HCT116 (cell line): ENCODE measurements at regions not wholly inside any gene's neighbourhood (a gene's known extent, or its start where the extent isn't known, plus 50 kb on each side); places are given as distances from the start of the nearest gene placed in this dataset.

Experiments
- ATAC-seq: fragments of 200-7000 bp; cut with Tn5 transposase; 2 replicates; pipeline ENCODE4 v1.9.1; 2020; ENCODE audit warnings: mild to moderate bottlenecking, moderate library complexity
- BruUV-seq: library from RNA; stranded (reverse); fragments of 400-500 nt; replicated peaks from 2 replicates; lab custom pipeline; 2021; lab: Mats Ljungman, UMichigan
- CTCF ChIA-PET: fragments of 300-600 bp; sonication (Branson Sonifier 250); formaldehyde crosslinking; loops from one replicate; lab custom pipeline; 2021; ENCODE audit warnings: antibody characterized with exemption; lab: Charles Lee
- POLR2A ChIA-PET: fragments of 300-600, 350-600 bp; sonication (Branson Sonifier 250); formaldehyde crosslinking; loops from one replicate; lab custom pipeline; 2021; ENCODE audit warnings: antibody characterized with exemption; lab: Charles Lee
- RAD21 ChIA-PET, 2 experiments: fragments of 300-600 bp; sonication (Branson Sonifier 250); formaldehyde crosslinking; loops; one replicate each; lab custom pipeline; 2023; ENCODE audit warnings: low total read pairs in 2 of 2; ENCODE audit not compliant: uncharacterized antibody in 2 of 2, unreplicated experiment in 2 of 2, low non-redundant PET in 1 of 2; lab: Charles Lee
- DNase-seq: peaks from one replicate; pipeline ENCODE4 v3.0.0-alpha.2; 2010; ENCODE audit warnings: low read depth, low spot score
- H2AFZ ChIP-seq: fragments of 200-600 bp; shearing (Covaris generic), sonication (generic); 2 replicates; pipeline ENCODE4 v1.6.1; 2017; ENCODE audit warnings: low read depth, mixed run types, mixed read lengths, antibody characterized with exemption, low read length; ENCODE audit not compliant: poor library complexity, severe bottlenecking
- H3K27ac ChIP-seq: 2 replicates; pipeline ENCODE4 v1.5.1; 2012; ENCODE audit warnings: low read depth, low read length
- H3K27me3 ChIP-seq: fragments of 200-600 bp; sonication (generic); 2 replicates; pipeline ENCODE4 v1.6.1; 2016; ENCODE audit warnings: mixed run types, low read length, mixed read lengths; ENCODE audit not compliant: insufficient read depth
- H3K36me3 ChIP-seq, 2 experiments: fragments of 200-500 bp in 1 of 2; fragments of 200-600 bp in 1 of 2; sonication (Bioruptor generic) in 1 of 2; sonication (generic) in 1 of 2; 2 replicates each; pipeline versions ENCODE4 v1.5.1 to v1.6.1; 2014 to 2016; ENCODE audit warnings: low read length in 2 of 2, inconsistent platforms in 1 of 2, mixed read lengths in 1 of 2, mixed run types in 1 of 2; ENCODE audit not compliant: insufficient read depth in 2 of 2, control insufficient read depth in 1 of 2
- H3K4me1 ChIP-seq, 2 experiments: fragments of 200-600 bp in 1 of 2; sonication (generic) in 1 of 2; 2 replicates each; pipeline versions ENCODE4 v1.5.1 to v1.6.1; 2012 to 2017; ENCODE audit warnings: low read length in 2 of 2, inconsistent platforms in 1 of 2, mild to moderate bottlenecking in 1 of 2, mixed read lengths in 1 of 2, mixed run types in 1 of 2, moderate library complexity in 1 of 2; ENCODE audit not compliant: insufficient read depth in 2 of 2, control insufficient read depth in 1 of 2
- H3K4me2 ChIP-seq: fragments of 200-600 bp; sonication (generic); 2 replicates; pipeline ENCODE4 v1.6.1; 2017; ENCODE audit warnings: mixed run types, low read length, mixed read lengths
- H3K4me3 ChIP-seq, 2 experiments: fragments of 200-600 bp in 1 of 2; sonication (generic) in 1 of 2; replicated peaks in 1 of 2; 2 replicates each; pipeline ENCODE4 v1.5.1; 2011 to 2016; ENCODE audit warnings: low read length in 2 of 2, control low read depth in 1 of 2, low read depth in 1 of 2, mild to moderate bottlenecking in 1 of 2, mixed read lengths in 1 of 2, mixed run types in 1 of 2
- H3K79me2 ChIP-seq: fragments of 200-600 bp; sonication (generic); 2 replicates; pipeline ENCODE4 v1.6.1; 2017; ENCODE audit warnings: mild to moderate bottlenecking, mixed run types, low read length, moderate library complexity, mixed read lengths; ENCODE audit not compliant: insufficient read depth
- H3K9ac ChIP-seq: fragments of 200-600 bp; sonication (generic); 2 replicates; pipeline ENCODE4 v1.6.1; 2016; ENCODE audit warnings: low read length, mixed read lengths
- H3K9me2 ChIP-seq: fragments of 200-600 bp; sonication (generic), shearing (Covaris generic); 2 replicates; pipeline ENCODE4 v1.6.1; 2017; ENCODE audit warnings: mixed run types, mild to moderate bottlenecking, moderate library complexity; ENCODE audit not compliant: insufficient read depth
- H3K9me3 ChIP-seq, 2 experiments: fragments of 200-500 bp in 1 of 2; fragments of 200-600 bp in 1 of 2; sonication (Bioruptor generic) in 1 of 2; sonication (generic) in 1 of 2; 2 replicates each; pipeline ENCODE4 v1.6.1; 2014 to 2017; ENCODE audit warnings: low read length in 2 of 2, mixed read lengths in 2 of 2, inconsistent platforms in 1 of 2, low read depth in 1 of 2, mild to moderate bottlenecking in 1 of 2, mixed run types in 1 of 2, moderate library complexity in 1 of 2; ENCODE audit not compliant: control insufficient read depth in 1 of 2, insufficient read depth in 1 of 2
- H4K20me1 ChIP-seq: fragments of 200-600 bp; sonication (generic), shearing (Covaris generic); 2 replicates; pipeline ENCODE4 v1.6.1; 2017; ENCODE audit warnings: mixed run types, mild to moderate bottlenecking, moderate library complexity; ENCODE audit not compliant: insufficient read depth
- ELF1 ChIP-seq: IDR thresholded peaks from 2 replicates; pipeline ENCODE4 v1.6.1; 2012; ENCODE audit warnings: low read depth, borderline replicate concordance
- POLR2AphosphoS5 ChIP-seq: IDR thresholded peaks from 2 replicates; pipeline ENCODE4 v1.6.1; 2011; ENCODE audit warnings: mild to moderate bottlenecking, low read depth, low read length, moderate library complexity
- SP1 ChIP-seq: IDR thresholded peaks from 2 replicates; pipeline ENCODE4 v1.6.1; 2012; ENCODE audit warnings: low read depth
- SRF ChIP-seq: IDR thresholded peaks from 2 replicates; pipeline ENCODE4 v1.6.1; 2012; ENCODE audit warnings: low read depth
- YY1 ChIP-seq: IDR thresholded peaks from 2 replicates; pipeline ENCODE4 v1.6.1; 2011; ENCODE audit warnings: low read length, low read depth, moderate library complexity, mild to moderate bottlenecking; ENCODE audit not compliant: insufficient replicate concordance; ENCODE audit errors: extremely low read depth
- intact Hi-C: fragments of 100-400 bp; cut with micrococcal nuclease; formaldehyde crosslinking; loops from 2 replicates; pipeline ENCODE4 v1.10.0; 2022
- TF ChIP-seq, protein P1 (sequence below): IDR thresholded peaks from 2 replicates; pipeline ENCODE4 v1.6.1; 2012; ENCODE audit warnings: low read depth
- TF ChIP-seq, protein P2 (sequence below): IDR thresholded peaks from 2 replicates; pipeline ENCODE4 v1.6.1; 2011; ENCODE audit warnings: mild to moderate bottlenecking, low read length, moderate library complexity; ENCODE audit not compliant: insufficient replicate concordance; ENCODE audit errors: extremely low read depth
- TF ChIP-seq, protein P3 (sequence below): IDR thresholded peaks from 2 replicates; pipeline ENCODE4 v1.6.1; 2012
- TF ChIP-seq, protein P4 (sequence below), 3 experiments: fragments of 200-600 bp in 1 of 3; sonication (generic) in 1 of 3; IDR thresholded peaks in 2 of 3; conservative IDR thresholded peaks in 1 of 3; 2 replicates each; pipeline ENCODE4 v1.5.1; 2012 to 2017; ENCODE audit warnings: low read depth in 2 of 3, low read length in 2 of 3, antibody characterized with exemption in 1 of 3, borderline replicate concordance in 1 of 3, control low read depth in 1 of 3, mild to moderate bottlenecking in 1 of 3, mixed read lengths in 1 of 3, mixed run types in 1 of 3, moderate library complexity in 1 of 3; ENCODE audit not compliant: insufficient read depth in 1 of 3

- CTCF ChIA-PET: no interaction called here
- intact Hi-C loops: no loop called here
- no peaks in the 10 kb centered on the region; a peak in 1 of 4 replicates for H3K9me3 ChIP-seq
- H3K27ac ChIP-seq: no peak overlapping the region
- ATAC-seq: no peak
- no peaks in the 10 kb centered on the region for H3K9me2 ChIP-seq
- H3K9ac ChIP-seq: no peak overlapping the region
- no peaks in the 10 kb centered on the region for H3K36me3 ChIP-seq
- no peak for DNase-seq
- POLR2A ChIA-PET: no interaction called here
- RAD21 ChIA-PET: no interaction called here
- no peaks in the 10 kb centered on the region for H3K4me1 ChIP-seq
- no peak overlapping the region for H3K4me2 ChIP-seq
- H4K20me1 ChIP-seq: no peaks in the 10 kb centered on the region
- TF ChIP-seq, protein P1, sequence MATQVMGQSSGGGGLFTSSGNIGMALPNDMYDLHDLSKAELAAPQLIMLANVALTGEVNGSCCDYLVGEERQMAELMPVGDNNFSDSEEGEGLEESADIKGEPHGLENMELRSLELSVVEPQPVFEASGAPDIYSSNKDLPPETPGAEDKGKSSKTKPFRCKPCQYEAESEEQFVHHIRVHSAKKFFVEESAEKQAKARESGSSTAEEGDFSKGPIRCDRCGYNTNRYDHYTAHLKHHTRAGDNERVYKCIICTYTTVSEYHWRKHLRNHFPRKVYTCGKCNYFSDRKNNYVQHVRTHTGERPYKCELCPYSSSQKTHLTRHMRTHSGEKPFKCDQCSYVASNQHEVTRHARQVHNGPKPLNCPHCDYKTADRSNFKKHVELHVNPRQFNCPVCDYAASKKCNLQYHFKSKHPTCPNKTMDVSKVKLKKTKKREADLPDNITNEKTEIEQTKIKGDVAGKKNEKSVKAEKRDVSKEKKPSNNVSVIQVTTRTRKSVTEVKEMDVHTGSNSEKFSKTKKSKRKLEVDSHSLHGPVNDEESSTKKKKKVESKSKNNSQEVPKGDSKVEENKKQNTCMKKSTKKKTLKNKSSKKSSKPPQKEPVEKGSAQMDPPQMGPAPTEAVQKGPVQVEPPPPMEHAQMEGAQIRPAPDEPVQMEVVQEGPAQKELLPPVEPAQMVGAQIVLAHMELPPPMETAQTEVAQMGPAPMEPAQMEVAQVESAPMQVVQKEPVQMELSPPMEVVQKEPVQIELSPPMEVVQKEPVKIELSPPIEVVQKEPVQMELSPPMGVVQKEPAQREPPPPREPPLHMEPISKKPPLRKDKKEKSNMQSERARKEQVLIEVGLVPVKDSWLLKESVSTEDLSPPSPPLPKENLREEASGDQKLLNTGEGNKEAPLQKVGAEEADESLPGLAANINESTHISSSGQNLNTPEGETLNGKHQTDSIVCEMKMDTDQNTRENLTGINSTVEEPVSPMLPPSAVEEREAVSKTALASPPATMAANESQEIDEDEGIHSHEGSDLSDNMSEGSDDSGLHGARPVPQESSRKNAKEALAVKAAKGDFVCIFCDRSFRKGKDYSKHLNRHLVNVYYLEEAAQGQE: no peak
- TF ChIP-seq POLR2AphosphoS5: no peak
- TF ChIP-seq ELF1: no peak
- no peak for TF ChIP-seq SRF
- no peak for TF ChIP-seq YY1
- TF ChIP-seq, protein P2, sequence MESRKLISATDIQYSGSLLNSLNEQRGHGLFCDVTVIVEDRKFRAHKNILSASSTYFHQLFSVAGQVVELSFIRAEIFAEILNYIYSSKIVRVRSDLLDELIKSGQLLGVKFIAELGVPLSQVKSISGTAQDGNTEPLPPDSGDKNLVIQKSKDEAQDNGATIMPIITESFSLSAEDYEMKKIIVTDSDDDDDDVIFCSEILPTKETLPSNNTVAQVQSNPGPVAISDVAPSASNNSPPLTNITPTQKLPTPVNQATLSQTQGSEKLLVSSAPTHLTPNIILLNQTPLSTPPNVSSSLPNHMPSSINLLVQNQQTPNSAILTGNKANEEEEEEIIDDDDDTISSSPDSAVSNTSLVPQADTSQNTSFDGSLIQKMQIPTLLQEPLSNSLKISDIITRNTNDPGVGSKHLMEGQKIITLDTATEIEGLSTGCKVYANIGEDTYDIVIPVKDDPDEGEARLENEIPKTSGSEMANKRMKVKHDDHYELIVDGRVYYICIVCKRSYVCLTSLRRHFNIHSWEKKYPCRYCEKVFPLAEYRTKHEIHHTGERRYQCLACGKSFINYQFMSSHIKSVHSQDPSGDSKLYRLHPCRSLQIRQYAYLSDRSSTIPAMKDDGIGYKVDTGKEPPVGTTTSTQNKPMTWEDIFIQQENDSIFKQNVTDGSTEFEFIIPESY: no peak
- no peak for TF ChIP-seq SP1
- TF ChIP-seq, protein P3, sequence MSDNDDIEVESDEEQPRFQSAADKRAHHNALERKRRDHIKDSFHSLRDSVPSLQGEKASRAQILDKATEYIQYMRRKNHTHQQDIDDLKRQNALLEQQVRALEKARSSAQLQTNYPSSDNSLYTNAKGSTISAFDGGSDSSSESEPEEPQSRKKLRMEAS: no peak
- TF ChIP-seq, protein P4, sequence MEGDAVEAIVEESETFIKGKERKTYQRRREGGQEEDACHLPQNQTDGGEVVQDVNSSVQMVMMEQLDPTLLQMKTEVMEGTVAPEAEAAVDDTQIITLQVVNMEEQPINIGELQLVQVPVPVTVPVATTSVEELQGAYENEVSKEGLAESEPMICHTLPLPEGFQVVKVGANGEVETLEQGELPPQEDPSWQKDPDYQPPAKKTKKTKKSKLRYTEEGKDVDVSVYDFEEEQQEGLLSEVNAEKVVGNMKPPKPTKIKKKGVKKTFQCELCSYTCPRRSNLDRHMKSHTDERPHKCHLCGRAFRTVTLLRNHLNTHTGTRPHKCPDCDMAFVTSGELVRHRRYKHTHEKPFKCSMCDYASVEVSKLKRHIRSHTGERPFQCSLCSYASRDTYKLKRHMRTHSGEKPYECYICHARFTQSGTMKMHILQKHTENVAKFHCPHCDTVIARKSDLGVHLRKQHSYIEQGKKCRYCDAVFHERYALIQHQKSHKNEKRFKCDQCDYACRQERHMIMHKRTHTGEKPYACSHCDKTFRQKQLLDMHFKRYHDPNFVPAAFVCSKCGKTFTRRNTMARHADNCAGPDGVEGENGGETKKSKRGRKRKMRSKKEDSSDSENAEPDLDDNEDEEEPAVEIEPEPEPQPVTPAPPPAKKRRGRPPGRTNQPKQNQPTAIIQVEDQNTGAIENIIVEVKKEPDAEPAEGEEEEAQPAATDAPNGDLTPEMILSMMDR (IDR thresholded peaks at IDR 0.05 in 2 of 3, conservative IDR thresholded peaks at IDR 0.05 in 1 of 3; ENCODE audit: borderline replicate concordance in 1 of 3, insufficient read depth in 1 of 3, low read depth in 2 of 3, low read length in 2 of 3): no peak
- TF ChIP-seq, all 23 proteins: peak for 0
- Histone ChIP-seq H3K4me3 (no peak overlapping the region), H3K27me3 (no peaks in the 10 kb centered on the region), H3K79me2 (no peaks in the 10 kb centered on the region), H2AFZ (no peak overlapping the region)
- no TSS peak for BruUV-seq
These were observed 372.3 kb upstream of the MON1B start for GRCh38 chr16:76818606-76819181.
